K562 (cell line): ENCODE measurements at regions not wholly inside any gene's neighbourhood (a gene's known extent, or its start where the extent isn't known, plus 50 kb on each side); places are given as distances from the start of the nearest gene placed in this dataset.

ENCODE experiments used
- ATAC-seq: fragments of 200-7000 bp; cut with Tn5 transposase; 3 replicates; pipeline ENCODE4 v1.9.1; 2020; ENCODE audit warnings: moderate library complexity
- BruUV-seq: library from RNA; stranded (reverse); fragments of 400-500 nt; replicated peaks from 2 replicates; lab custom pipeline; 2021; lab: Mats Ljungman, UMichigan
- CTCF ChIA-PET: fragments of 300-600 bp; formaldehyde crosslinking; extraction: SDS; loops from one replicate; lab custom pipeline; 2021; ENCODE audit warnings: low intra/inter-chr PET ratio; lab: Yijun Ruan, JAX
- POLR2A ChIA-PET: fragments of 300-600, 350-650 bp; sonication (Branson Sonifier 250); formaldehyde crosslinking; extraction: SDS; loops from one replicate; lab custom pipeline; 2021; ENCODE audit warnings: antibody characterized with exemption, inconsistent platforms; lab: Yijun Ruan, JAX
- DNase-seq, 4 experiments: peaks; one replicate each; pipeline versions ENCODE4 v3.0.0 to v3.0.0-alpha.2; 2011 to 2018; ENCODE audit warnings: low spot score in 3 of 4, mixed read lengths in 3 of 4; ENCODE audit errors: extremely low read depth in 1 of 4
- FAIRE-seq: peaks from 2 replicates; lab custom pipeline; 2011; peaks lifted over from hg19 to GRCh38; lab: Jason Lieb, UNC
- H2AFZ ChIP-seq: 2 replicates; pipeline ENCODE4 v1.6.0; 2011; ENCODE audit warnings: low read depth, low read length, control low read depth, inconsistent platforms
- H3K27ac ChIP-seq: fragments of 200-600 bp; 3 replicates; pipeline ENCODE4 v1.8.0; 2011; ENCODE audit warnings: low read depth, mild to moderate bottlenecking, control low read depth, inconsistent platforms, low read length, moderate library complexity, mixed read lengths; ENCODE audit errors: extremely low read depth
- H3K27me3 ChIP-seq, 2 experiments: fragments of 300-600 bp in 1 of 2; 2 replicates in 1 of 2; 3 replicates in 1 of 2; pipeline versions ENCODE4 v1.6.0 to v1.8.0; 2011; ENCODE audit warnings: inconsistent platforms in 2 of 2, low read length in 2 of 2, mild to moderate bottlenecking in 1 of 2, mixed read lengths in 1 of 2, moderate library complexity in 1 of 2; ENCODE audit not compliant: control insufficient read depth in 2 of 2, insufficient read depth in 2 of 2
- H3K36me3 ChIP-seq: fragments of 300-600 bp; 3 replicates; pipeline ENCODE4 v1.8.0; 2011; ENCODE audit warnings: mild to moderate bottlenecking, low read length, inconsistent platforms; ENCODE audit not compliant: control insufficient read depth, insufficient read depth
- H3K4me1 ChIP-seq, 2 experiments: fragments of 200-600 bp in 1 of 2; replicated peaks in 1 of 2; 2 replicates in 1 of 2; 3 replicates in 1 of 2; pipeline versions ENCODE4 v1.5.1 to v1.8.0; 2011; ENCODE audit warnings: inconsistent platforms in 2 of 2, low read length in 2 of 2, mild to moderate bottlenecking in 1 of 2, mixed read lengths in 1 of 2, moderate library complexity in 1 of 2; ENCODE audit not compliant: control insufficient read depth in 2 of 2, insufficient read depth in 2 of 2
- H3K4me2 ChIP-seq: 2 replicates; pipeline ENCODE4 v1.6.1; 2011; ENCODE audit warnings: low read length, control low read depth, inconsistent platforms, mixed read lengths; ENCODE audit not compliant: insufficient read depth
- H3K4me3 ChIP-seq: fragments of 200-600 bp; sonication (generic), shearing (Covaris generic); 2 replicates; pipeline ENCODE4 v1.5.1; 2016; ENCODE audit warnings: control low read depth, inconsistent platforms
- H3K79me2 ChIP-seq: fragments of 200-600 bp; 3 replicates; pipeline ENCODE4 v1.8.0; 2011; ENCODE audit warnings: low read length, inconsistent platforms; ENCODE audit not compliant: control insufficient read depth, insufficient read depth
- H3K9ac ChIP-seq, 2 experiments: 2 replicates each; pipeline versions ENCODE4 v1.6.0 to v1.6.1; 2011; ENCODE audit warnings: low read depth in 2 of 2, low read length in 2 of 2, control low read depth in 1 of 2, inconsistent platforms in 1 of 2, mild to moderate bottlenecking in 1 of 2, mixed read lengths in 1 of 2; ENCODE audit not compliant: insufficient read depth in 1 of 2
- H3K9me1 ChIP-seq: one replicate; pipeline ENCODE4 v1.6.0; 2011; ENCODE audit warnings: inconsistent platforms, mild to moderate bottlenecking, low read length, moderate library complexity; ENCODE audit not compliant: control insufficient read depth, insufficient read depth
- H3K9me3 ChIP-seq: replicated peaks from 2 replicates; pipeline ENCODE4 v1.5.1; 2011; ENCODE audit warnings: low read depth, low read length, inconsistent platforms; ENCODE audit not compliant: control insufficient read depth, insufficient read depth
- H4K20me1 ChIP-seq: replicated peaks from 2 replicates; pipeline ENCODE4 v1.6.1; 2011; ENCODE audit warnings: low read length, inconsistent platforms, mixed read lengths; ENCODE audit not compliant: control insufficient read depth, insufficient read depth
- ADNP ChIP-seq: fragments of 200-800 bp; sonication (Bioruptor generic); IDR thresholded peaks from 2 replicates; pipeline ENCODE4 v1.6.1; 2016; ENCODE audit warnings: missing genetic modification characterization, missing compliant biosample characterization
- CC2D1A ChIP-seq: fragments of 450-650 bp; IDR thresholded peaks from 2 replicates; pipeline ENCODE4 v1.6.1; 2017; ENCODE audit warnings: mild to moderate bottlenecking
- HIVEP1 ChIP-seq: fragments of 250-450 bp; sonication (Bioruptor Pico); IDR thresholded peaks from 2 replicates; pipeline ENCODE4 v1.4.0; 2020; ENCODE audit warnings: mild to moderate bottlenecking
- MTF1 ChIP-seq: fragments of 250-450 bp; sonication (Bioruptor Pico); IDR thresholded peaks from 2 replicates; pipeline ENCODE4 v1.9.0; 2021; ENCODE audit warnings: moderate library complexity, mild to moderate bottlenecking, inconsistent platforms, borderline replicate concordance
- NFE2L1 ChIP-seq: fragments of 450-650 bp; IDR thresholded peaks from 2 replicates; pipeline ENCODE4 v1.6.1; 2016; ENCODE audit warnings: missing genetic modification characterization, low read depth, mild to moderate bottlenecking, missing compliant biosample characterization, moderate library complexity, borderline replicate concordance
- RBFOX2 ChIP-seq: fragments of 200-400 bp; formaldehyde crosslinking; IDR thresholded peaks from 2 replicates; pipeline ENCODE4 v1.6.1; 2017; ENCODE audit warnings: low read depth, mild to moderate bottlenecking, low read length, moderate library complexity
- ZFP1 ChIP-seq: fragments of 450-650 bp; formaldehyde crosslinking; IDR thresholded peaks from 2 replicates; pipeline ENCODE4 v1.4.0; 2020; ENCODE audit warnings: mild to moderate bottlenecking, mixed read lengths
- ZNF175 ChIP-seq: fragments of 200-800 bp; sonication (Bioruptor generic); IDR thresholded peaks from 2 replicates; pipeline ENCODE4 v1.6.1; 2016; ENCODE audit warnings: low read depth, mild to moderate bottlenecking, missing genetic modification characterization, missing compliant biosample characterization
- WGBS: fragments of 100-300 bp; shearing (Covaris generic); methylation state at CpG from one replicate; pipeline ENCODE4 v1.1.6; 2016; ENCODE audit warnings: low coverage, mixed read lengths; ENCODE audit not compliant: insufficient coverage; ENCODE audit errors: missing lambda C conversion rate; 5-methylcytosine and 5-hydroxymethylcytosine counted together
- in situ Hi-C: fragments of 300-500 bp; cut with MboI; formaldehyde crosslinking; loops from 4 replicates; pipeline ENCODE4 v1.15.0; 2018; ENCODE audit warnings: inconsistent platforms, mixed read lengths
- intact Hi-C: fragments of 100-400 bp; cut with micrococcal nuclease; formaldehyde crosslinking; loops from 2 replicates; pipeline ENCODE4 v1.14.2; 2022
- TF ChIP-seq, protein P1 (sequence below): fragments of 450-650 bp; formaldehyde crosslinking; conservative IDR thresholded peaks from 2 replicates; pipeline ENCODE4 v1.4.0; 2022; ENCODE audit warnings: mild to moderate bottlenecking, missing genetic modification characterization
- TF ChIP-seq, protein P2 (sequence below): fragments of 450-650 bp; IDR thresholded peaks from 2 replicates; pipeline ENCODE4 v1.6.1; 2017; ENCODE audit warnings: antibody characterized with exemption

DNA sequence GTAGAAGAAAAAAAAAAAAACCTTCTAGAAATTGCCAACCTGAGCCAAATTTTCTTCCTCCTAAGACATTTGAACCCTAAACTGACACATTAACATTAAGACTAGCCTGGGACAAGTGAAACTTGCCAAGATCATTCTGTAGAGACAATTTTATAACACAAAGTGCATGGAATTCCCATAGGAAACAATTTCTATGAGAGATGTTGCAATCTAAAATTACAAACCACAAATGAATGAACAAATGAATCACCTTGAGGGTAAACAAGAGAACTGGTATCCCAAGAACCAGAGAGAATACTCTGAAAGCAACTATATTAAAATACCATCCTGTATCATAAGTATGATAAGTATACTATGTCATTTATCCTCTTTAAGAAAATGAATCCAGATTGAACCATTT lies 165.3 kb downstream of the DICER1 start (continued):
- TF ChIP-seq, protein P1, sequence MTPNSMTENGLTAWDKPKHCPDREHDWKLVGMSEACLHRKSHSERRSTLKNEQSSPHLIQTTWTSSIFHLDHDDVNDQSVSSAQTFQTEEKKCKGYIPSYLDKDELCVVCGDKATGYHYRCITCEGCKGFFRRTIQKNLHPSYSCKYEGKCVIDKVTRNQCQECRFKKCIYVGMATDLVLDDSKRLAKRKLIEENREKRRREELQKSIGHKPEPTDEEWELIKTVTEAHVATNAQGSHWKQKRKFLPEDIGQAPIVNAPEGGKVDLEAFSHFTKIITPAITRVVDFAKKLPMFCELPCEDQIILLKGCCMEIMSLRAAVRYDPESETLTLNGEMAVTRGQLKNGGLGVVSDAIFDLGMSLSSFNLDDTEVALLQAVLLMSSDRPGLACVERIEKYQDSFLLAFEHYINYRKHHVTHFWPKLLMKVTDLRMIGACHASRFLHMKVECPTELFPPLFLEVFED (CRISPR knock-in tag) = no peak
- TF ChIP-seq, protein P2, sequence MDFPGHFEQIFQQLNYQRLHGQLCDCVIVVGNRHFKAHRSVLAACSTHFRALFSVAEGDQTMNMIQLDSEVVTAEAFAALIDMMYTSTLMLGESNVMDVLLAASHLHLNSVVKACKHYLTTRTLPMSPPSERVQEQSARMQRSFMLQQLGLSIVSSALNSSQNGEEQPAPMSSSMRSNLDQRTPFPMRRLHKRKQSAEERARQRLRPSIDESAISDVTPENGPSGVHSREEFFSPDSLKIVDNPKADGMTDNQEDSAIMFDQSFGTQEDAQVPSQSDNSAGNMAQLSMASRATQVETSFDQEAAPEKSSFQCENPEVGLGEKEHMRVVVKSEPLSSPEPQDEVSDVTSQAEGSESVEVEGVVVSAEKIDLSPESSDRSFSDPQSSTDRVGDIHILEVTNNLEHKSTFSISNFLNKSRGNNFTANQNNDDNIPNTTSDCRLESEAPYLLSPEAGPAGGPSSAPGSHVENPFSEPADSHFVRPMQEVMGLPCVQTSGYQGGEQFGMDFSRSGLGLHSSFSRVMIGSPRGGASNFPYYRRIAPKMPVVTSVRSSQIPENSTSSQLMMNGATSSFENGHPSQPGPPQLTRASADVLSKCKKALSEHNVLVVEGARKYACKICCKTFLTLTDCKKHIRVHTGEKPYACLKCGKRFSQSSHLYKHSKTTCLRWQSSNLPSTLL = no peak
- TF ChIP-seq MTF1 (CRISPR knock-in tag) (no peak), ZFP1 (CRISPR knock-in tag) (no peak), RBFOX2 (no peak), HIVEP1 (no peak), CC2D1A (no peak)

DNA sequence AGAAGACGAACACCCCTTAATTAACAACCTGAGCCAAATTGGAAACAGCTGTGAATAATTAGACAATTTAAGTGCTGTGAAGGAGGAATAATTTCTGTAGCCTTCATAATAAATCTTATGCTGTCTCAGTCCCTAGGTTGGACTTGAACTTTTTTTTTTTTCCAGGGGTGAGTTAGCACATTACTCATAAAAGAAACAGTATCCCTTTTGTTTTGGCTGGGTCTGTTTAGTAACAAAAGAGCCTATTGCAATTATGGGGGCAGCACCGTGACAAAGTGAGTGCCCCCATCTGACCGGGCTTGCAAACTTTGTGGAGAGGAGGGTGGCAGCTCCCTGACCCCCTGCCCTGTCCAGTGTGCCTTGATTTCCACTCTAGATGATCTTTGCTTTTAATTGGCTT lies 167.4 kb downstream of the DICER1 start:
- ATAC-seq (no peak), FAIRE-seq (no peak), DNase-seq (no peak)
- Histone ChIP-seq H3K36me3 (no peaks in the 10 kb centered on the region), H4K20me1 (no peaks in the 10 kb centered on the region), H3K4me2 (no peak overlapping the region), H3K79me2 (no peaks in the 10 kb centered on the region), H2AFZ (no peak overlapping the region), H3K9me3 (no peaks in the 10 kb centered on the region), H3K27ac (no peak overlapping the region), H3K4me3 (no peak overlapping the region), H3K9ac (no peak overlapping the region), H3K4me1 (no peaks in the 10 kb centered on the region), H3K27me3 (no peaks in the 10 kb centered on the region; a peak in 1 of 5 replicates), H3K9me1 (no peaks in the 10 kb centered on the region)
- in situ Hi-C loops = no loop called here
- BruUV-seq = no TSS peak
- WGBS = 3% methylated on average over 3 of the region's 3 CpGs
- ChIA-PET CTCF (no interaction called here), POLR2A (interaction anchor here (0.7 kb wide), 1 partner anchor 37 kb away, joined by 3 read pairs; no protein-coding TSS in a partner anchor)
- TF ChIP-seq ADNP (tag) (no peak), NFE2L1 (no peak), ZNF175 (no peak), CC2D1A (no peak)
- intact Hi-C loops = no loop called here
